SK-N-SH (cell line): ENCODE measurements at regions not wholly inside any gene's neighbourhood (a gene's known extent, or its start where the extent isn't known, plus 50 kb on each side); places are given as distances from the start of the nearest gene placed in this dataset.

Experiments
- CTCF ChIA-PET: fragments of 300-600, 350-600 bp; formaldehyde crosslinking; extraction: SDS; loops from one replicate; lab custom pipeline; 2021; lab: Yijun Ruan, JAX
- POLR2A ChIA-PET: fragments of 350-600 bp; sonication (Branson Sonifier 250); formaldehyde crosslinking; extraction: SDS; loops from one replicate; lab custom pipeline; 2020; ENCODE audit warnings: antibody characterized with exemption, inconsistent platforms; lab: Yijun Ruan, JAX
- DNase-seq: peaks from one replicate; pipeline ENCODE4 v3.0.0; 2012
- H2AFZ ChIP-seq: fragments of 200-600 bp; sonication (generic); 2 replicates; pipeline ENCODE4 v1.8.1; 2016; ENCODE audit warnings: antibody characterized with exemption, mild to moderate bottlenecking, low read depth
- H3F3A ChIP-seq: fragments of 200-600 bp; sonication (generic); replicated peaks from 2 replicates; pipeline ENCODE3; 2016; ENCODE audit warnings: antibody characterized with exemption, mild to moderate bottlenecking; ENCODE audit not compliant: insufficient read depth
- H3K27ac ChIP-seq, 2 experiments: fragments of 200-500 bp in 1 of 2; fragments of 200-600 bp in 1 of 2; sonication (Bioruptor generic) in 1 of 2; sonication (generic), shearing (Covaris generic) in 1 of 2; 2 replicates each; pipeline versions ENCODE4 v1.5.1 to v1.6.1; 2014 to 2016; ENCODE audit warnings: low read depth in 2 of 2, inconsistent platforms in 1 of 2, low read length in 1 of 2, mild to moderate bottlenecking in 1 of 2, mixed read lengths in 1 of 2
- H3K27me3 ChIP-seq: fragments of 200-600 bp; sonication (generic), shearing (Covaris generic); 2 replicates; pipeline ENCODE4 v1.6.1; 2016; ENCODE audit warnings: mixed run types; ENCODE audit not compliant: insufficient read depth
- H3K36me3 ChIP-seq, 2 experiments: fragments of 200-500 bp in 1 of 2; fragments of 200-600 bp in 1 of 2; sonication (Bioruptor generic) in 1 of 2; sonication (generic) in 1 of 2; replicated peaks in 1 of 2; 2 replicates each; pipeline versions ENCODE3 to v1.5.1; 2014 to 2016; ENCODE audit warnings: low read length in 1 of 2, mild to moderate bottlenecking in 1 of 2; ENCODE audit not compliant: insufficient read depth in 2 of 2, control insufficient read depth in 1 of 2
- H3K4me1 ChIP-seq, 2 experiments: fragments of 200-500 bp in 1 of 2; fragments of 200-600 bp in 1 of 2; sonication (Bioruptor generic) in 1 of 2; sonication (generic), shearing (Covaris generic) in 1 of 2; 2 replicates each; pipeline versions ENCODE4 v1.5.1 to v1.6.1; 2014 to 2016; ENCODE audit warnings: low read depth in 1 of 2, low read length in 1 of 2, mixed run types in 1 of 2; ENCODE audit not compliant: insufficient read depth in 2 of 2, control insufficient read depth in 1 of 2
- H3K4me2 ChIP-seq: fragments of 200-600 bp; sonication (generic), shearing (Covaris generic); 2 replicates; pipeline ENCODE4 v1.6.1; 2017; ENCODE audit warnings: mixed run types
- H3K4me3 ChIP-seq, 2 experiments: fragments of 200-500 bp in 1 of 2; fragments of 200-600 bp in 1 of 2; sonication (Bioruptor generic) in 1 of 2; sonication (generic), shearing (Covaris generic) in 1 of 2; 2 replicates each; pipeline versions ENCODE4 v1.5.1 to v1.8.1; 2014 to 2016; ENCODE audit warnings: low read depth in 2 of 2, inconsistent platforms in 1 of 2, low read length in 1 of 2, mild to moderate bottlenecking in 1 of 2, mixed read lengths in 1 of 2, moderate library complexity in 1 of 2
- H3K79me2 ChIP-seq: fragments of 200-600 bp; sonication (generic); 2 replicates; pipeline ENCODE4 v1.8.1; 2017; ENCODE audit warnings: mild to moderate bottlenecking; ENCODE audit not compliant: insufficient read depth
- H3K9ac ChIP-seq: fragments of 200-600 bp; sonication (generic); 2 replicates; pipeline ENCODE4 v1.6.1; 2017; ENCODE audit warnings: mixed run types
- H3K9me2 ChIP-seq: fragments of 200-600 bp; sonication (generic); 2 replicates; pipeline ENCODE4 v1.6.1; 2017; ENCODE audit warnings: mixed run types
- H3K9me3 ChIP-seq: fragments of 200-600 bp; sonication (generic); 2 replicates; pipeline ENCODE4 v1.6.1; 2017; ENCODE audit warnings: mixed run types, mild to moderate bottlenecking, moderate library complexity
- H4K20me1 ChIP-seq: fragments of 200-600 bp; sonication (generic); 2 replicates; pipeline ENCODE4 v1.6.1; 2017; ENCODE audit warnings: mild to moderate bottlenecking, mixed run types; ENCODE audit not compliant: insufficient read depth
- CHD2 ChIP-seq: fragments of 150-350 bp; IDR thresholded peaks from 2 replicates; pipeline ENCODE4 v1.6.1; 2018; ENCODE audit warnings: low read length; ENCODE audit not compliant: partially characterized antibody
- ELF1 ChIP-seq: IDR thresholded peaks from 2 replicates; pipeline ENCODE4 v1.4.0; 2012
- EZH2phosphoT487 ChIP-seq: fragments of 200-600 bp; sonication (generic); IDR thresholded peaks from 2 replicates; pipeline ENCODE4 v1.6.1; 2017; ENCODE audit warnings: low read depth, mixed run types, mild to moderate bottlenecking, antibody characterized with exemption, moderate library complexity, borderline replicate concordance
- FOSL2 ChIP-seq: IDR thresholded peaks from 2 replicates; pipeline ENCODE4 v1.4.0; 2012; ENCODE audit warnings: low read depth, mild to moderate bottlenecking, moderate library complexity, borderline replicate concordance
- GABPA ChIP-seq: IDR thresholded peaks from 2 replicates; pipeline ENCODE4 v1.4.0; 2012; ENCODE audit warnings: low read depth, mild to moderate bottlenecking
- GATA2 ChIP-seq: sonication (generic); formaldehyde crosslinking; IDR thresholded peaks from 2 replicates; pipeline ENCODE4 v1.5.0; 2020; ENCODE audit warnings: mild to moderate bottlenecking, missing genetic modification reagents
- IRF3 ChIP-seq: fragments of 150-350 bp; IDR thresholded peaks from 2 replicates; pipeline ENCODE4 v1.6.1; 2016; ENCODE audit warnings: mild to moderate bottlenecking, low read depth, low read length
- NFIC ChIP-seq: IDR thresholded peaks from 2 replicates; pipeline ENCODE4 v1.4.0; 2012; ENCODE audit warnings: borderline replicate concordance
- NRF1 ChIP-seq: IDR thresholded peaks from 2 replicates; pipeline ENCODE4 v1.6.1; 2012; ENCODE audit warnings: low read depth, mild to moderate bottlenecking, low read length
- POLR2AphosphoS5 ChIP-seq: IDR thresholded peaks from 2 replicates; pipeline ENCODE4 v1.6.1; 2012; ENCODE audit warnings: low read depth, low read length
- RAD21 ChIP-seq: IDR thresholded peaks from 2 replicates; pipeline ENCODE4 v1.6.1; 2012; ENCODE audit warnings: mild to moderate bottlenecking, low read length
- RCOR1 ChIP-seq: fragments of 150-350 bp; IDR thresholded peaks from 2 replicates; pipeline ENCODE4 v1.6.1; 2017; ENCODE audit warnings: antibody characterized with exemption, low read length
- REST ChIP-seq: IDR thresholded peaks from 2 replicates; pipeline ENCODE4 v1.6.1; 2012; ENCODE audit warnings: mild to moderate bottlenecking, low read depth, low read length, moderate library complexity
- RFX5 ChIP-seq: IDR thresholded peaks from 2 replicates; pipeline ENCODE4 v1.6.1; 2012; ENCODE audit warnings: mild to moderate bottlenecking, improper control_type of control experiment, low read length
- SIN3A ChIP-seq: IDR thresholded peaks from 2 replicates; pipeline ENCODE4 v1.6.1; 2012; ENCODE audit warnings: low read depth, mild to moderate bottlenecking, low read length, moderate library complexity, borderline replicate concordance
- TAF1 ChIP-seq: IDR thresholded peaks from 2 replicates; pipeline ENCODE4 v1.6.1; 2012; ENCODE audit warnings: low read depth, mild to moderate bottlenecking, low read length, moderate library complexity, borderline replicate concordance
- TEAD4 ChIP-seq: IDR thresholded peaks from 2 replicates; pipeline ENCODE4 v1.4.0; 2012; ENCODE audit warnings: mild to moderate bottlenecking, borderline replicate concordance; ENCODE audit not compliant: insufficient read depth
- YY1 ChIP-seq: IDR thresholded peaks from 2 replicates; pipeline ENCODE4 v1.4.0; 2012; ENCODE audit warnings: low read depth, mild to moderate bottlenecking
- WGBS: methylation state at CpG from one replicate; pipeline ENCODE4 v1.1.6; 2017; ENCODE audit warnings: low lambda C conversion rate; 5-methylcytosine and 5-hydroxymethylcytosine counted together
- TF ChIP-seq, protein P1 (sequence below): fragments of 150-350 bp; IDR thresholded peaks from 2 replicates; pipeline ENCODE4 v1.6.1; 2017; ENCODE audit warnings: antibody characterized with exemption, low read length, low read depth, borderline replicate concordance

DNA sequence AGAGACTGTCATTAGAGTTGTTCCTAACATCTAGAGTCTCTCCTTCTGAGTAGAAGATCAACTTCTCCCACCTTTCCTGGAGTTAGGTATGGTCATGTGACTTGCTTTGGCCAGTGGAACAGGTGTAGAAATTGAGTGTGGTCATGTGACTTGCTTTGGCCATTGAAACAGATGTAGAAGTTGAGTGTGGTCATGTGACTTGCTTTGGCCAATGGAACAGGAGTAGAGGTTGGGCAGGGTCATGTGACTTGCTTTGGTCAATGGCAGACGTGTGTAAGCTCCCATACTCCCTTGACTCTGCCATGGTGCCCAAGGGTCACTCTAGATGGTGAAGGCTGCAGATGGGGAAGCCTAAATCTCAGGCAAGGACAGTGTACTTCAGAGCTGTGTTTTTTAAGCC, 306.0 kb downstream of the NPHP4 start (continued):
- TF ChIP-seq EZH2phosphoT487 = no peak
- TF ChIP-seq RCOR1 = no peak
- TF ChIP-seq TAF1 = no peak
- no peak for TF ChIP-seq FOSL2
- TF ChIP-seq REST = no peak
- no peak for TF ChIP-seq POLR2AphosphoS5

DNA sequence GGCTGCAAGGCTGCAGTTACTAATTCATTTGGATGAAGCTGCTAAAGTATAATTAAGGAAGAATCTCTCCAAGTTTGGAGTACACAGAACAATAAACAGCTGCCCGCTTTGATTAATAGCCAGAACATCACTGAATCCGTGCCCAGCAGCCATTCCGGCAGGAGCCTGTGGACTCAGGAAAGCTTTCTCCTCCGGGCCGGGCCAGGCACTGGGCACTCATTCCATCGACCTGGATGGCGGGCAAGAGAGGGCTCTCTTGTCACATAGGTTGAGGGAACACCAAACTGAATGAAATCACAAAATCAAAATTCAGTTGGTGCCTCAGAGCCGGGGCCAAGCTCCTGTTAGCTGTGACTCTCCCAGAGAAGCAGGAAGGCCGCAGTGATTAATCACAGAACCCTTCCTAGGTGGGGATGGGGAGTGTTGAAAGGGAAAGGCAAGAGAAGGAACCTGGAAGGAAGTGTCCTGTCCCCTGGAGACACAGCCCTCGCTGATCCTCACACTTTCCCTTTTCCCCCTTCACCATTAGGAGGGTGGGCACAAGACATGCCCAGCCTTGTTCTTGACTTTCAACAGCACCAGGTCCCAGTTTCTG, 306.7 kb downstream of the NPHP4 start:
- no peak overlapping the region for H3K4me3 ChIP-seq
- 21% methylated on average over 8 of the region's 10 CpGs for WGBS
- TF ChIP-seq, protein P1, sequence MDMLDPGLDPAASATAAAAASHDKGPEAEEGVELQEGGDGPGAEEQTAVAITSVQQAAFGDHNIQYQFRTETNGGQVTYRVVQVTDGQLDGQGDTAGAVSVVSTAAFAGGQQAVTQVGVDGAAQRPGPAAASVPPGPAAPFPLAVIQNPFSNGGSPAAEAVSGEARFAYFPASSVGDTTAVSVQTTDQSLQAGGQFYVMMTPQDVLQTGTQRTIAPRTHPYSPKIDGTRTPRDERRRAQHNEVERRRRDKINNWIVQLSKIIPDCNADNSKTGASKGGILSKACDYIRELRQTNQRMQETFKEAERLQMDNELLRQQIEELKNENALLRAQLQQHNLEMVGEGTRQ = no peak
- TF ChIP-seq REST (no peak), NRF1 (no peak), RAD21 (no peak), TEAD4 (no peak), IRF3 (no peak), CHD2 (no peak), GATA2 (CRISPR knock-in tag) (no peak), GABPA (no peak), FOSL2 (no peak), ELF1 (no peak), RFX5 (no peak), YY1 (no peak), SIN3A (no peak), EZH2phosphoT487 (no peak), NFIC (no peak)
- CTCF ChIA-PET = interaction anchor here (0.8 to 1.0 kb wide), 2 partner anchors 42 to 1029 kb away, joined by 3 to 4 read pairs; no protein-coding TSS in a partner anchor
- no peak for DNase-seq
- no peak overlapping the region for H2AFZ ChIP-seq
- H3K9ac ChIP-seq = no peak overlapping the region
- H3F3A ChIP-seq = no peaks in the 10 kb centered on the region
- no peak overlapping the region for H3K4me2 ChIP-seq
- no peaks in the 10 kb centered on the region for H3K79me2 ChIP-seq
- H3K4me1 ChIP-seq = no peaks in the 10 kb centered on the region; a peak in 1 of 4 replicates
- POLR2A ChIA-PET = no interaction called here
- no peaks in the 10 kb centered on the region for H3K36me3 ChIP-seq
- no peaks in the 10 kb centered on the region for H4K20me1 ChIP-seq
- H3K9me2 ChIP-seq = no peaks in the 10 kb centered on the region
- H3K27me3 ChIP-seq = no peaks in the 10 kb centered on the region
- no peak overlapping the region for H3K27ac ChIP-seq
- H3K9me3 ChIP-seq = no peaks in the 10 kb centered on the region
